ENCODE measurements at regions not wholly inside any gene's neighbourhood (a gene's known extent, or its start where the extent isn't known, plus 50 kb on each side); places are given as distances from the start of the nearest gene placed in this dataset.

DNA sequence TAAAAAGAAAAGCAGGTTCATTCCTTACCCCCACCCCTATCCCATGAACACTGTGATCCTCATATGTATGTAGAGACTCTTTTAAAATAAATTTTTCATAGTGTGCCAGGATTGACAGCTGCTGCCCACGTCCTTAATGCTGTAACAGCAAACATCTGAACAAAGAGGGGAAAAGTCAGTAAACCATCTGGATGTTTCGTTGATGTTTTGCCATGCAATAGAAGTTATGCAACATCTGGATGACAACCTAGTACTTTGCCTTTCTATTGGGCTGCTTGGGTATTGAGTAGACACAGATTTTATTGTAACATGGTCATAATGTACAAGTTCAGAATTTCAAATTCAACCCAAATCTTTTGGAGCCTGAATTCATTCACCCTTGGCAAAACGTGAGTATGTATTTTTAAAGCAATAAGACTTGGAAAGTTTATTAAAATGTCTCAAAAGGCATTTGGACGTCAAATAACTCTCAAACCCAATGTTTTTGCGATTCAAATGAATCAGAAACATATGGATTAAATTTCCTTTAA is 500.3 kb downstream of the DHX35 start:
- no peak for ATAC-seq
- DNase-seq (ENCODE audit: low spot score), result no peak
- intact Hi-C loops (cut with DNase I), result no loop called here

DNA sequence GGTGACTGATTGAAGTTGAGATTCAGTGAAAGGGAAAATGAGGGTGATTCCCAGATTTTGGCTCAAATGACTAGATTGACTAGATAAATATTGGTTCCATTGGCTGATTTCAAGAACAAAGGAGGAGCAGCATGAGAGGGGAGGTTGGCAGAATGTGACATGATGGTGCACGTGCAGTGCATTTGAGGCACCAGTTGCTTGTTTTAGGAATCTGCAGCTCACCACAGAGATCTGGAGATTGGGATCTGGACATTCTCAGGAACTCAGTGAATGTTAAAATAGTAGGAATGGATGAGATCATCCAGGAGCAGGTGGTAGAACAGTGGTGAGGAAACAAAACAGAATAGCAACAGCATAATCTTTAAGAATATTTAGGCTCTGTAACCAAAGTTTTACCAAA is 496.3 kb downstream of the DHX35 start:
- no peak for ATAC-seq
- intact Hi-C loops (cut with DNase I), result no loop called here
- DNase-seq (ENCODE audit: low spot score), result no peak

DNA sequence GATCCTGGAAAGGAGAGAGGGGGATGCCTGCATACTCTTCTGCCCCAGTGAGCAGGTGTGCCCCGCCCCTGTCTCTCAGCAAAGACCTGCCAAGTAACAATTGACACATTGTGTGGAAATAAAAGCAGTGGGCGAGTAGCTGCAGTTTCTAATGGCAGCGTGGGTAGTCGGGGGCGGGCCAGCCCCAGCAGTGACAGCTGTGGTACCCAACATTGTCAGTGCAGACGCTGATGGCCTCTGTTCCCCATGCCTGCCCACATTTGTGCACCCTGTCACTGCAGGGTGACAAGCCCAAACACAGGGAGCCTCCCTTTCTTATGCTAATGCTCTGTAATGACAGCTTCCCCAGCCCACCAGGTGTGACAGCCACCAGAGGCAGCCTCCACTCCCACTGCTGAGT is 491.7 kb downstream of the DHX35 start:
- no peak for DNase-seq (ENCODE audit: low spot score)

DNA sequence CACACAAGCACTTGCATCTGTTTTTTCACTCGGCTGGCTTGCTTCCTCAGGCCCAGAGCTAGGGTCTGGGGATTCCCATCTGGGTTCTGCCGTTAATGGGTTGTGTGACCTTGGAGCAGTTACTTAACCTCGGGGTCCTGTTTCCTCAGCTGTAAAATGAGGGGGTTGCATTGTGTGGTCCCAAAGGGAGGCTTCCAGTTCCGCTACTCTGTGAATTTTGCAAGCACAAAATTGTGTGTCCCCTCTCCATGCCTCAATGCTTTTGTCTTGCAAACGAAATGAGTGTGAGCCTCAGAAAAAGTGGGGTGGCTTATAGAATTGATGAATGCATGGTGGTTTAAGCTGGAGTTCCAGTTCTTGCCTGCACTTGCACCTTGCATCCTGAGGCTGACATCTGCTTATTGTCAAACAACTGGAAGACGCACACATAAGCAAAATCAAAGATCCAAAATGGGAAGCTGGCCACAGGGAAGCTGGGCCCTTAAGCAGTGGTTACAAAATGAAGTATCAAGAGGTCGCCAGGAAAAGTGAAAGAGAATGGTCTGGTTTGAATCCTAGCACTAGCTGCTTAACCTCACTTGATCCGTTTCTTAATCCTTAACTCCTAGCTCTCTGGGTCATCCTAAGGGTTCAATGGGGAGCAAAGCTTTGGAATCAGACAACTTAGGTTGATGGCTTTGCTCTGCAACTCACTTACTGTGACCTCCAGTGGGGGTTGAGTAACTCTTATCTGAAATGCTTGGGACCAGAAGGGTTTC is 490.6 kb downstream of the DHX35 start:
- DNase-seq (ENCODE audit: low spot score), result no peak
- intact Hi-C loops (cut with DNase I), result no loop called here
- ATAC-seq, result no peak

More for the DNA sequence above, 491.7 kb downstream of the DHX35 start:
- ATAC-seq, result no peak
- intact Hi-C loops (cut with DNase I), result no loop called here

DNA sequence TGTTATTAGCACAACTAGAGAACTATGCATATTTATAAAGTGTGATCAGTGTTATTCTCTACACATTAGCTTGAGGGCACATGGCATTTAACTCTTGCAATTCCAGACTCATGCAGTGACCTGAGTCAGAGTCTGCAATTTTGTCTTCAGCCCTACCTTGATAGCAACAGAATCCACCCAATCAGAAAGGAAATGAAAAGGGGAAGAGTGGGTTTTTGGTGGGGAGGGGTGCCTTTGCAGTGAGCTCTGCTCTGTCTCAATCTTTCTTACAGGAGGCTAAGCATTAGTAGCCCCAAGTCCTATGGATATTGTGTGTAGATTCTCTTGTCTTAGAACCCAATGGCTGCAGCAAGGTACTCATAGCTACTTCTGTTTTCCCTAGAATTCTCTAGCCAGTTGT is 489.2 kb downstream of the DHX35 start:
- ATAC-seq, result no peak
- DNase-seq (ENCODE audit: low spot score), result no peak
- intact Hi-C loops (cut with DNase I), result no loop called here

DNA sequence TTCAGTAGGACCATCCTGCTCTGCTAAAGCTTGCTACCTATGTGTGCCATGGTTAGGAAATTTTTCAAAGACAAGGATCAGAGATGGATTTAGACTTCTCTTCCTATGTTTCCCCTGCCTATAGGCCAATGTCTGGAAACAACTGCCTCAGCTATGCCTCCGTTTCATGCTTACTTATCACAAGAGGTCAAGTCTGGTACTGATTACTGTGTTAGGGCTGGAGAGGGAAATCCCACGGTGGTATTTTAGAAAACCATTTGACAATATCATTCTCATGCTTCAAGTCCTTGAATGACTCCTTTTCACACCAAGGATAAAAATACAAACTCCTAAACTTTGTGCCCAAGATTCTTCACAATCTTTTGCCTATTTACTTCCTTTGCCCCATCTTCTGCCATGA is 484.3 kb downstream of the DHX35 start:
- DNase-seq (ENCODE audit: low spot score) (no peak), ATAC-seq (no peak)
- intact Hi-C loops (cut with DNase I), result no loop called here

- no peak for DNase-seq (ENCODE audit: low spot score)
- intact Hi-C loops (cut with DNase I), result no loop called here
- no peak for ATAC-seq
Measured at GRCh38 chr20:39445095-39445494, 483.0 kb downstream of the DHX35 start.

DNA sequence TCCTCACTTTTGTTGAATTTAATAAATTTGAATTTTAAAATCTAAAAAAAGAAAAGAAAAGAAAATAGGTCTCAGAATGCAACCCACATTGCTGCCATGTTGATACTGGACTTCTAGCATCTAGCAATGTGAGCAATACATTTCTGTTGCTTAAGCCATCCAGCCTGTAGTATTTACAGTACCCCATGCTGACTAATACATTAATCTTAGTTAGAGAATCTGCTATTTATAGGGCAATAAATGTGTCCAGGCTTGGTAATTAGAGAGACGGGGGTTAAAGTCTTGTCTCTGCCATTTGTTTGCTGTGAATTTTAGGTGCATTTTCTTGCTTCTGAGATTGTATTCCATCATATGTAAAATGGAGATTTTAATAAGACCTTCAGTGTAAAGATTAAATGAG is 471.3 kb downstream of the DHX35 start:
- no peak for ATAC-seq
- DNase-seq (ENCODE audit: low spot score), result no peak

GRCh38 chr20:39431091-39431880 is 469.1 kb downstream of the DHX35 start:
- no peak for ATAC-seq
- DNase-seq (ENCODE audit: low spot score), result no peak
- intact Hi-C loops (cut with DNase I), result no loop called here

More for the DNA sequence above, 471.3 kb downstream of the DHX35 start:
- intact Hi-C loops (cut with DNase I), result no loop called here

GRCh38 chr20:39429726-39430125 is 467.6 kb downstream of the DHX35 start:
- intact Hi-C loops (cut with DNase I), result no loop called here
- ATAC-seq (no peak), DNase-seq (ENCODE audit: low spot score) (no peak)

DNA sequence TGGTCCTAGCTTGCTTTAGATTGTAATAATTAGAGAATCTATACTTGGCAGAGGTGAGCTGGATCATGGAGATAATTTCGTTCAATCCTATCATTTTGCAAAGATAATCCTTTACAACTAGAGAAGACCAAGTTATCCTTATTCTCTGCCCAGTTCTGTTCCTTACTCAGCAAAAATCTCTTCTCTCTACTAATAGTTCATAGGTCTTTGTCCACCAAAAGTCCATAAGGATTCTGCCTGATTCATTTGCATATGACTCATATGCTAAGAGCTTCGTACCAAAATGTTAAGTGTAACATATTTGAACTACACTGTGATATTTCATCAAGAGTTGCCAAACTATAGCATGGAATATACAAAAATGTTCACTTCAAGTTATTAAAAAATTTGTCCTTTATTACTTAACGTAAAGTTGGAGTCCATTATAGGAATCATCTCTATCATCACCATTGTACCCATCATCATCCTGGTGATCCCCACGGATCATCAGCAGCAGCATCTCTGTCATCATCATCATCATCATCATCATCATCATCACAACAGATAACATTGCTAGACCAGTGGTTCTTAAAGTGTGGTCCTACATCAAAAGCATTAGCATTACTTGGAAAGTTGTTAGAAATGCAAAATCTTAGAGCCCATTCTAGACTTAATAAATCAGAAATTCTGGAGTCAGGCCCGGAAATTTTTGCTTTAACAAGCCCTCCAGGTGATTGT is 463.0 kb downstream of the DHX35 start:
- intact Hi-C loops (cut with DNase I), result no loop called here
- ATAC-seq (no peak), DNase-seq (ENCODE audit: low spot score) (no peak)

- no peak for DNase-seq (ENCODE audit: low spot score)
- no peak for ATAC-seq
- intact Hi-C loops (cut with DNase I), result no loop called here
Measured at GRCh38 chr20:39421571-39422105, 459.5 kb downstream of the DHX35 start.

DNA sequence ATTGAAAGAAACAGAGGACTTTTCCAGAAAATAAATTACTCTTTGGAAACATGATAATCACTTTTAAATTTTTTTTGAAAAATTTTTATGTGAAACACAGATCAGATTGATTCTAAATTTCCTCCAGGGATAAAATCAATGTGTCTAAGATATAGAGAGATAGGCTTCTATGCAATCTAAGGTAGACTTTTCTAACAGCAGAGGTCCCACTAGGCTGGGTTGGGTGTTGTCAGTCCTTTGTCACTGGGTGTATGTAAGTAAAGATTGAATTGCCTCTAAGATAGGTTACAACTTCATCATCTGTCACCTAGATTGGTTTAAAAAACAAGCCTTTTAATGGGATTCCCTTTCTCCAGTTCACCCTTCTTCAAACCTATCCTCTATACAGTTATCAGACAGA is 449.9 kb downstream of the DHX35 start:
- no peak for DNase-seq (ENCODE audit: low spot score)
- no peak for ATAC-seq
- intact Hi-C loops (cut with DNase I), result no loop called here

- DNase-seq (ENCODE audit: low spot score) (no peak), ATAC-seq (no peak)
- intact Hi-C loops (cut with DNase I), result no loop called here
Measured at GRCh38 chr20:39399463-39399862, 437.3 kb downstream of the DHX35 start.

- no peak for ATAC-seq
- intact Hi-C loops (cut with DNase I), result no loop called here
- DNase-seq (ENCODE audit: low spot score), result no peak
Measured at GRCh38 chr20:39398656-39399055, 436.5 kb downstream of the DHX35 start.

DNA sequence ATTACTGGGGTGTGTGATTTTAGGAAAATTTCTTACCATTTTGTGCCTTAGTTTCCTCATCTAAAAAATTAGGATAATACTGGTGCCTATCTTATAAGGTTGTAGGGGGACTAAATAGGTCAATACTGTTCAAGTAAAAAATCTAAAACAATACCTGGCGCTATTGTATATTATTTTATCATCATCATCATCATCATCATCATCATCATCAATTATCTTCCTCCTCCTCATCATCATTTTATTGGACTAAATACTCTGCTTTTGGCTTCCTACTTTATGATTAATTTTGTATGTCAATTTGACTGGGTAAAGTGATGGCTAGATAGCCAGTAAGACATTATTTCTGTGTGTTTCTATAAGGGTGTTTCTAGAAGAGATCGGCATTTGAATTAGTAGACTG is 435.5 kb downstream of the DHX35 start:
- intact Hi-C loops (cut with DNase I), result no loop called here
- no peak for ATAC-seq
- DNase-seq (ENCODE audit: low spot score), result no peak

- intact Hi-C loops (cut with DNase I), result no loop called here
- no peak for ATAC-seq
- DNase-seq (ENCODE audit: low spot score), result no peak
Measured at GRCh38 chr20:39395478-39396291, 433.5 kb downstream of the DHX35 start.

DNA sequence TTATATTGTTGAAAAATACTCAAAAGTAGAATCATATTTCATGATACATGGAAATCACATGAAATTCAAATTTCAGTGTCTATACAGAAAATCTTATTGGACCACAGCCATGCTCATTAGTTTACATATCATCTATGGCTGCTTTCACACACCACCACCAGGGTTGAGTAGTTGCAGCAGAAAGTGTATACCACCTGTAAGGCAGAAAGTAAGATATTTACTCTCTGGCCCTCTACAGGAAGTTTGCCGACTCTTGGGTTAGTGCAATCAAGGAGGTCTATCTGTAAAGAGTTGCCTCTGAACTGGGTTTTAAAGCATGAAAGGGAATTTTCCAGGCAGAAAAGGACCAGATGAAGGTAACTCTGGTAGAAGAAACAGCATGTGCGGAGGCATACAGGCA is 432.3 kb downstream of the DHX35 start:
- DNase-seq (ENCODE audit: low spot score) (no peak), ATAC-seq (no peak)
- intact Hi-C loops (cut with DNase I), result no loop called here

DNA sequence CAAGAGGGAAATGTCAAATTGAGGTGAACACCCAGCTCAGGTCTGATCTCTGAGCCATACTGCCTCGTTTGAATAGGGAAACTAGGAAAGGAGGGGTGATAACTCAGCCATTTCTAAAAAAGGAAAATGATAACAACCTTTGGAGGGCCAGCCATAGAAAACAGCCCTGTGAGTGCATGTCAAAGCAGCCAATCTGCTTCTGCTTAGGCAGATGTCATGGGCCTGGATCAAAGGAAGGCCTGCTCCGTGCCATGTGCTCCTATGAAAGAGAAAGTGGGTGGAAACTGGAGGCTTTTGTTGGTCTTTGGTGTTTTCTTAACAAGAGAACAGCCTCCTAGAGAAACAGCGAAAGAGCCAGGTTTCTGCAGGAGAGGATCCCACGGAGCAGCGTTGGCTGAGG is 428.0 kb downstream of the DHX35 start:
- DNase-seq (ENCODE audit: low spot score) (no peak), ATAC-seq (no peak)
- intact Hi-C loops (cut with DNase I), result no loop called here

Data from sciatic nerve (tissue), 2 donors.